Common myeloid progenitor, CD34-positive (primary cell): ENCODE measurements at regions not wholly inside any gene's neighbourhood (a gene's known extent, or its start where the extent isn't known, plus 50 kb on each side); places are given as distances from the start of the nearest gene placed in this dataset.

ENCODE experiments used
- CTCF ChIA-PET: fragments of 350-600 bp; sonication (Branson Sonifier 250); formaldehyde crosslinking; loops from one replicate; lab custom pipeline; 2021; ENCODE audit warnings: antibody characterized with exemption; lab: Charles Lee
- POLR2A ChIA-PET: fragments of 350-600 bp; sonication (Branson Sonifier 250); formaldehyde crosslinking; loops from one replicate; lab custom pipeline; 2021; ENCODE audit warnings: antibody characterized with exemption; lab: Charles Lee
- DNase-seq, 3 donors: peaks; one replicate each; pipeline versions ENCODE4 v3.0.0 to v3.0.0-alpha.2; 2013
- H3K27ac ChIP-seq, 2 experiments: 1 replicate in 1 of 2; 2 replicates in 1 of 2; pipeline ENCODE4 v1.7.0; 2013; ENCODE audit warnings: inconsistent platforms in 2 of 2, low read length in 2 of 2, mild to moderate bottlenecking in 2 of 2, low read depth in 1 of 2, moderate library complexity in 1 of 2; ENCODE audit not compliant: severe bottlenecking in 2 of 2, insufficient read depth in 1 of 2, poor library complexity in 1 of 2
- H3K27me3 ChIP-seq, 5 experiments: replicated peaks in 2 of 5; 1 replicate in 3 of 5; 2 replicates in 2 of 5; pipeline versions ENCODE4 v1.6.1 to v1.7.0; 2013; ENCODE audit warnings: low read length in 4 of 5, mild to moderate bottlenecking in 2 of 5, moderate library complexity in 2 of 5, inconsistent platforms in 1 of 5; ENCODE audit not compliant: insufficient read depth in 5 of 5, control insufficient read depth in 4 of 5
- H3K36me3 ChIP-seq, 4 experiments: 1 replicate in 2 of 4; 2 replicates in 2 of 4; pipeline versions ENCODE4 v1.6.1 to v1.7.0; 2013; ENCODE audit warnings: low read length in 3 of 4, control low read depth in 1 of 4, mild to moderate bottlenecking in 1 of 4; ENCODE audit not compliant: control insufficient read depth in 4 of 4, insufficient read depth in 4 of 4
- H3K4me1 ChIP-seq, 4 experiments: 1 replicate in 3 of 4; 2 replicates in 1 of 4; pipeline versions ENCODE4 v1.6.1 to v1.7.1; 2013; ENCODE audit warnings: low read length in 3 of 4, mild to moderate bottlenecking in 3 of 4, control low read depth in 1 of 4, inconsistent platforms in 1 of 4, moderate library complexity in 1 of 4; ENCODE audit not compliant: control insufficient read depth in 4 of 4, insufficient read depth in 4 of 4; ENCODE audit errors: control extremely low read depth in 1 of 4
- H3K4me3 ChIP-seq, 7 experiments: 1 replicate in 4 of 7; 2 replicates in 3 of 7; pipeline versions ENCODE4 v1.5.1 to v1.7.0; 2013; ENCODE audit warnings: mild to moderate bottlenecking in 7 of 7, low read length in 6 of 7, moderate library complexity in 6 of 7, inconsistent platforms in 2 of 7, low read depth in 2 of 7, control low read depth in 1 of 7; ENCODE audit not compliant: insufficient read depth in 4 of 7, control insufficient read depth in 1 of 7; ENCODE audit errors: extremely low read depth in 1 of 7
- H3K9me3 ChIP-seq, 5 experiments: 1 replicate in 4 of 5; 2 replicates in 1 of 5; pipeline versions ENCODE4 v1.6.1 to v1.7.1; 2013; ENCODE audit warnings: low read length in 4 of 5, mild to moderate bottlenecking in 2 of 5, inconsistent platforms in 1 of 5, low read depth in 1 of 5, moderate library complexity in 1 of 5; ENCODE audit not compliant: control insufficient read depth in 4 of 5, insufficient read depth in 2 of 5; ENCODE audit errors: control extremely low read depth in 1 of 5
- WGBS: methylation state at CpG from one replicate; pipeline ENCODE4 v1.1.5; 2013; ENCODE audit not compliant: insufficient coverage; 5-methylcytosine and 5-hydroxymethylcytosine counted together

- no peaks in the 10 kb centered on the region for H3K36me3 ChIP-seq
- H3K4me1 ChIP-seq = no peaks in the 10 kb centered on the region
- H3K27me3 ChIP-seq = no peaks in the 10 kb centered on the region
- no peak overlapping the region for H3K4me3 ChIP-seq
- H3K27ac ChIP-seq = no peak overlapping the region
- POLR2A ChIA-PET = interaction anchor here (0.6 kb wide), 1 partner anchor 889 kb away, joined by 3 read pairs; no protein-coding TSS in a partner anchor
- H3K9me3 ChIP-seq = no peaks in the 10 kb centered on the region
- CTCF ChIA-PET = no interaction called here
- no peak for DNase-seq
- WGBS = 100% methylated on average over 1 of the region's 2 CpGs
These were observed 405.6 kb downstream of the GABRG2 start for GRCh38 chr5:162473041-162473714.

- ChIA-PET POLR2A (no interaction called here), CTCF (interaction anchor here (1.2 kb wide), 1 partner anchor 870 kb away, joined by 3 read pairs; no protein-coding TSS in a partner anchor)
- Histone ChIP-seq H3K4me3 (no peak overlapping the region), H3K4me1 (no peaks in the 10 kb centered on the region), H3K27ac (no peak overlapping the region), H3K27me3 (no peaks in the 10 kb centered on the region), H3K9me3 (no peaks in the 10 kb centered on the region), H3K36me3 (no peaks in the 10 kb centered on the region)
- no peak for DNase-seq
These were observed 406.7 kb downstream of the GABRG2 start for GRCh38 chr5:162474239-162474638.

DNA sequence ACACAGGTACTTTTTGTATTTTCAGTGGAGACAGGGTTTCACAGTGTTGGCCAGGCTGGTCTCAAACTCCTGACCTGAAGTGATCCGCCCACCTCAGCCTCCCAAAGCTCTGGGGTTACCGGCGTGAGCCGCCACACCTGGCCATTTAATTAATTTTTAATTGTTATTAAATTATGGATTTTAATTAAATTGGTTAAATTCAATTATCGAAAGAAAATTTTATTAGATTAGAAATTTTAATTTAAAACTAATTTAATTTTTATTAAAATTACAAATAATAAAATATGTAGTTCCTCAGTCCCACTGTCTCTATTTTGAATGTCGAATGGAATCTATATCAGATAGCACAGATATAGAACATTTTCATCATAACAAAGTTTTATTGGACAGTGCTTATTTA lies 416.5 kb downstream of the GABRG2 start:
- WGBS = 100% methylated on average over 1 of the region's 6 CpGs
- Histone ChIP-seq H3K36me3 (no peaks in the 10 kb centered on the region), H3K4me1 (no peaks in the 10 kb centered on the region), H3K4me3 (no peak overlapping the region), H3K9me3 (no peaks in the 10 kb centered on the region), H3K27me3 (no peaks in the 10 kb centered on the region), H3K27ac (no peak overlapping the region)
- CTCF ChIA-PET = no interaction called here
- POLR2A ChIA-PET = no interaction called here
- no peak for DNase-seq

DNA sequence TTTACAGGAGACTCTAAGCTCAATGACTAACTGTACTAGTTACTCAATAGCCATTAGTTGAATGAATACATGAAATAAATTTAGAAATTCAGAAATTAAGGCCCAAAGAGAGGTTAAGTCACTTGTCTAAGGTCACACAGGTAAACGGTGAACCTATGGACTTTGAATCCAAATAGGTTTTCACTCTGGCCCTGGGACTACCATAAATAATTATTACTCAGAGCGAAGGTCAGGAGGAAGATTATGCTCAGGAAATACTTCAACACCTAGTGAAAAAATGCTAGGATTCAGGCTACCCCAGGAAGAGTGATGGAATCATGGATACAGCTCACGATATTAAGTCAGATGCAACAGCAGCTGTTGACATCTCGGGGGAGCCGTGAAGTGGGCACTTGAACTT lies 417.4 kb downstream of the GABRG2 start:
- POLR2A ChIA-PET = no interaction called here
- no peaks in the 10 kb centered on the region for H3K36me3 ChIP-seq
- H3K9me3 ChIP-seq = no peaks in the 10 kb centered on the region
- no peaks in the 10 kb centered on the region for H3K4me1 ChIP-seq
- no peak overlapping the region for H3K27ac ChIP-seq
- CTCF ChIA-PET = no interaction called here
- 82% methylated on average over 5 of the region's 5 CpGs for WGBS
- H3K4me3 ChIP-seq = no peak overlapping the region
- no peaks in the 10 kb centered on the region for H3K27me3 ChIP-seq
- no peak for DNase-seq

GRCh38 chr5:162485666-162486292 lies 418.2 kb downstream of the GABRG2 start:
- POLR2A ChIA-PET = no interaction called here
- whole genome bisulfite sequencing = 76% methylated on average over 8 of the region's 8 CpGs
- no peaks in the 10 kb centered on the region for H3K4me1 ChIP-seq
- H3K4me3 ChIP-seq = no peak overlapping the region
- no peak overlapping the region for H3K27ac ChIP-seq
- CTCF ChIA-PET = no interaction called here
- H3K27me3 ChIP-seq = no peaks in the 10 kb centered on the region
- no peak for DNase-seq
- no peaks in the 10 kb centered on the region for H3K36me3 ChIP-seq
- no peaks in the 10 kb centered on the region for H3K9me3 ChIP-seq

DNA sequence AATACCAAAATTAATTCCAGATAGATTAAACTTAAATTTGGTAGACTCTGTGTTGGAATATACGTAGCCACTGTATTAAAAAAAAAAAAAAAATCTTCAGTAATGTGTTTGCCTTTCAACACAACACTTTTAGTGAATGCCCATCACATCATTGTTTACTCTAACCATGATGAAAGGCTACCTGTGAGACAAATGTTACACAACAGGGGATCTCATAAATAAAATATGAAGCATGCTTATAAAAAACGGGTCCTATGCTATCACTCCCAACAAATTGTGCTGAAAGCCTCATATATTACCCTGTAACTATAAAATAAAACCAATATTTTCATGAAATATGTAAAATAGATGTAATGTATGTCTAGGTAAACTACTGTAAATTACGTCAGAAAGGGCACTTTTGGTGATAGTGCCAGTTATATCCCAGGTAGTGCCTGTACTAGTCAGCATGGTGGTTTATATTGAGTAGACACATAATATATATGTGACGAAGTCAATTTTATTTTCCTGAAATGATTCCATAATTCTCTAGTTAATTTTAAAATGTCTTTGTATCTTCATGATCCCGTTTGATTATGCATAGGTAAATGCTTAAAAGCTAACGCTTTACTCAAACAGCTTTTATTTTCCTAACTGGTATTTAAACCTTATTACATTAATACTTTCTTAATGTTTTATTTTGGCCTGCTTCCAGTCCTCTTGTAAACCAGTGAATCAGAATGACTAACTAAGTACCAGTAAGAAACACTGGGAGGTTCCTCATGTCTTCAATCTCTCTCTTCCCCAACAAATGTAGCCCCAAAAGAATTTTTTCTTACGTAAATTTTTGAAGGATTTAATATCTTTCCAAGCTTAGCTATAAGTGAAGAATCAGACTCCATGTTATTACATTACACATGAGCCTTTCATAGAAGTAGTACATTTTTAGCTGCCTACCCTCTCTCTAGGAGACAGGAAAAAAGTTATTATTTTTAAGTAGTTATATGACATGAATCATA lies 420.3 kb downstream of the GABRG2 start:
- DNase-seq = no peak

More for the DNA sequence above, 420.3 kb downstream of the GABRG2 start:
- no peak overlapping the region for H3K27ac ChIP-seq
- WGBS = 83% methylated on average over 2 of the region's 7 CpGs
- no peak overlapping the region for H3K4me3 ChIP-seq
- H3K4me1 ChIP-seq = no peaks in the 10 kb centered on the region
- CTCF ChIA-PET = no interaction called here
- POLR2A ChIA-PET = no interaction called here
- no peaks in the 10 kb centered on the region for H3K9me3 ChIP-seq
- H3K27me3 ChIP-seq = no peaks in the 10 kb centered on the region
- no peaks in the 10 kb centered on the region for H3K36me3 ChIP-seq
